Testis (tissue), 2 donors: ENCODE measurements at regions not wholly inside any gene's neighbourhood (a gene's known extent, or its start where the extent isn't known, plus 50 kb on each side); places are given as distances from the start of the nearest gene placed in this dataset.

Experiments
- POLR2A ChIP-seq: fragments of 450-650 bp; IDR thresholded peaks from one replicate; pipeline ENCODE4 v1.6.1; 2017; ENCODE audit warnings: antibody characterized with exemption, mild to moderate bottlenecking, moderate library complexity
- TF ChIP-seq, protein P1 (sequence below), 3 experiments: fragments of 450-650 bp in 2 of 3; fragments of 200-600 bp in 1 of 3; sonication (generic) in 1 of 3; IDR thresholded peaks; one replicate each; pipeline ENCODE4 v1.5.1; 2016 to 2019; ENCODE audit warnings: antibody characterized with exemption in 3 of 3, mild to moderate bottlenecking in 2 of 3, moderate library complexity in 1 of 3

DNA sequence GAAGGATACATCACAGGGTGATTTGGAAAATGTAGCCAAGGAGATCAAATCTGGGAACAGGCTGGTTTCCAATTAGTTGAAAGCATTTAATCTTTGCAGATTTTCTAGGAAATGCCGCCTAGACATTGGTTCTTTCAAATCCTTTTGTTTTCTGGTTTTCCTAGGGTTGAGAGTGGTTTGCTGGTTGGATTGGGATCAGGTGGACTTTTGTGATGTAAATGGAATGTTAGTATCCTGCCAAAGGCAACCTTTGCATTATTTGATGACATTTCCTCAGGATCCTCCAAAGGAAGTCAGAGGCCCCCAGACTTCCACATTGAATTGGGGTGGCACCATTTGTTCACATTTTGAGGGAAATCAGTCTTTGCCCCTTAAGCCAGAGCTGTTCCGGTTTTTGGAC lies 245.5 kb upstream of the RPS23 start:
- TF ChIP-seq, protein P1, sequence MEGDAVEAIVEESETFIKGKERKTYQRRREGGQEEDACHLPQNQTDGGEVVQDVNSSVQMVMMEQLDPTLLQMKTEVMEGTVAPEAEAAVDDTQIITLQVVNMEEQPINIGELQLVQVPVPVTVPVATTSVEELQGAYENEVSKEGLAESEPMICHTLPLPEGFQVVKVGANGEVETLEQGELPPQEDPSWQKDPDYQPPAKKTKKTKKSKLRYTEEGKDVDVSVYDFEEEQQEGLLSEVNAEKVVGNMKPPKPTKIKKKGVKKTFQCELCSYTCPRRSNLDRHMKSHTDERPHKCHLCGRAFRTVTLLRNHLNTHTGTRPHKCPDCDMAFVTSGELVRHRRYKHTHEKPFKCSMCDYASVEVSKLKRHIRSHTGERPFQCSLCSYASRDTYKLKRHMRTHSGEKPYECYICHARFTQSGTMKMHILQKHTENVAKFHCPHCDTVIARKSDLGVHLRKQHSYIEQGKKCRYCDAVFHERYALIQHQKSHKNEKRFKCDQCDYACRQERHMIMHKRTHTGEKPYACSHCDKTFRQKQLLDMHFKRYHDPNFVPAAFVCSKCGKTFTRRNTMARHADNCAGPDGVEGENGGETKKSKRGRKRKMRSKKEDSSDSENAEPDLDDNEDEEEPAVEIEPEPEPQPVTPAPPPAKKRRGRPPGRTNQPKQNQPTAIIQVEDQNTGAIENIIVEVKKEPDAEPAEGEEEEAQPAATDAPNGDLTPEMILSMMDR (IDR thresholded peaks at IDR 0.05), result no peak
- TF ChIP-seq POLR2A, result no peak
